AG08396 (cell line): ENCODE measurements at regions not wholly inside any gene's neighbourhood (a gene's known extent, or its start where the extent isn't known, plus 50 kb on each side); places are given as distances from the start of the nearest gene placed in this dataset.

ENCODE experiments used
- DNase-seq: peaks from one replicate; pipeline ENCODE4 v3.0.0; 2012; ENCODE audit warnings: low spot score, mixed read lengths

GRCh38 chrX:20521222-20521621, 254.5 kb upstream of the RPS6KA3 start:
- DNase-seq = no peak

GRCh38 chrX:20519826-20520225, 253.1 kb upstream of the RPS6KA3 start:
- DNase-seq = no peak

DNA sequence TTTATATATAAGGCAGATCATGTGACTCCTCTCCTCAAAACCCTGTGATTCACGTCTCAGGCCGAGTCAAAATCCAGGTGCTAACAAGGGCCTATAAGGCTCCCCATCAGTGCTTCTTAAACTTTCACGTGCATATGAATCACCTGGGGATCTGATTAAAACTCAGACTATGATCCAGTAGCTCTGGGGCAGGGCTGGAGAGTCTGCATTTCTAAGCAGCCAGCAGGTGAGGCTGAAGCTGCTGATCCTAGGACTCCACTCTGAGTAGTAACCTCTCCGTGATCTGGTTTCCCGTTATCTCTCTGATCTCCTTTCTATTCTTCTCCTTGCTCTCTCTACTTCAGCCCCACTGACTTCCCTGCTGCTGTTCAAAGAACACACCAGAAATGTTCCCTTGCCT, 252.4 kb upstream of the RPS6KA3 start:
- DNase-seq = no peak

DNA sequence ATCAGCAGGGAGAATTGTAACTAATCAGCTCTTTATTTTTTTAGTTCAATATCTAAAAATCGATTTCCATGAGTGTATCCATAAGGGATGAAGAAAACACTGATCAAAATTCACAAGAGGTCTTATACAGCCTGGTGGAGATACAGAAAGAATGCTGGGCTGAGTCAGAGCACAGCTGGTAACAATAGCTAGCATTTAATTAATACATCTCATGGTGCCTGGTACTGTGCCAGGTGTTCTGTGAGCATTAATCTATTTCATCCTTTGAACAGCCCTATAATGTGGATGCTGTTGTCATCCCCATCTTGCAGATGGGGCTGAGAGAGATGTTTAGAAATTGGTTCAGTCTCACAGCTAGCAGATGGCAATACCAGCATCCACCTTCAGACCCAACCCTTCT, 250.9 kb upstream of the RPS6KA3 start:
- DNase-seq = no peak

GRCh38 chrX:20515841-20516461, 249.2 kb upstream of the RPS6KA3 start:
- DNase-seq = peak; percentile 29

DNA sequence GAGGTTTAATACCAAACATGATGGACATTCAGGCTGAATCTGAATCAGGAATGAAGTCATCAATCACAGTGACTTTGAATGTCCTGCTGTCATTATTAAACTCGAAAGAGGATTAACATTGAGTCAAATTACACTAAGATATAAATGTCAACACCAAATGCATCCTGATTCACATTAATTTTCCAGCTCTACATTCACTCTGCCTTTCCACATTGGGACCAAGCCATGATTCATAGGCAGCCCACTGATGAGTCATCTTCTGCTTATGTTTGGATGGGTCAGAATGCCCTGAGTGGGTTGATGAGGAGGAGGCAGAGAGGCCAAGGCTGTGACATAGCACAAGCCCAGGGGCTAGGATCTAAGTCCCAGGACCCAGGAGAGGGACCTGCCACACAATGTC, 247.6 kb upstream of the RPS6KA3 start:
- peak; percentile 47 for DNase-seq

GRCh38 chrX:20513185-20513584, 246.5 kb upstream of the RPS6KA3 start:
- DNase-seq = no peak

DNA sequence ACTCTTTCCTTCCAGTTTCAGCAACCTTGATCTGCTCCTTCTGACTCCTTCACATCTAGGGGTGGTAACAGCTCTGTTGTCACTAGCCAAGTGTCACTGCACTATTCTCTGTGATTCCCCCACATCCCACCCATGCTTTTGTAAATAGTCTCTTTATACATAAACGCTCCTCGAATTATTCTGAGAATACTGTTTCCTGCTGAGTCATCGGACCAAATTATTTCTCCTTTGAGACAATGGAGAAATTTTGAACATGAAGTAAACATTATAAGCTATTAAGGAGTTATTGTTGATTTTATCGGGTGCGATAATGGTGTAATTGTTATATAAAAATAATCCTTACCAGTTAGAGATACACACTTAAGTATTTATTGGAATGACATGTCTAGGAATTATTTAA, 245.1 kb upstream of the RPS6KA3 start:
- DNase-seq = no peak

- DNase-seq = no peak
These were observed 241.4 kb upstream of the RPS6KA3 start for GRCh38 chrX:20507901-20508620.

- DNase-seq = no peak
These were observed 240.0 kb upstream of the RPS6KA3 start for GRCh38 chrX:20506739-20507138.

DNA sequence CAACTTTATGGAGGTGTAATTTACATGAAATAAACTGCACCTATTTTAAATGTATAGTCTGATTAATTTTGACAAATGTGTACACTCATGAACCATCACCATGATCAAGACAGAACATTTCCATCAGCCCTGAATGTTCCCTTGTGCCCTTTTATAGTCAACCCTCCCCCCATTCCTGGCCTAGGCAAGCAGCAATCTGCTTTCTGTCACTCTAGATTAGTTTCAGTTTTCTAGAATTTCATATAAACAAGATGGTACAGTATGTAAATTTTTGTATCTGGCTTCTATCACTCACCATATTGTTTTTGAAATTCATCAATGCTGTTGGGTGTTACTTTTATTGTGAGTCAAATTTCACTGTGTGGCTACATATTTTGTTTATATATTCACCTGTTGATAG, 234.2 kb upstream of the RPS6KA3 start:
- no peak for DNase-seq

DNA sequence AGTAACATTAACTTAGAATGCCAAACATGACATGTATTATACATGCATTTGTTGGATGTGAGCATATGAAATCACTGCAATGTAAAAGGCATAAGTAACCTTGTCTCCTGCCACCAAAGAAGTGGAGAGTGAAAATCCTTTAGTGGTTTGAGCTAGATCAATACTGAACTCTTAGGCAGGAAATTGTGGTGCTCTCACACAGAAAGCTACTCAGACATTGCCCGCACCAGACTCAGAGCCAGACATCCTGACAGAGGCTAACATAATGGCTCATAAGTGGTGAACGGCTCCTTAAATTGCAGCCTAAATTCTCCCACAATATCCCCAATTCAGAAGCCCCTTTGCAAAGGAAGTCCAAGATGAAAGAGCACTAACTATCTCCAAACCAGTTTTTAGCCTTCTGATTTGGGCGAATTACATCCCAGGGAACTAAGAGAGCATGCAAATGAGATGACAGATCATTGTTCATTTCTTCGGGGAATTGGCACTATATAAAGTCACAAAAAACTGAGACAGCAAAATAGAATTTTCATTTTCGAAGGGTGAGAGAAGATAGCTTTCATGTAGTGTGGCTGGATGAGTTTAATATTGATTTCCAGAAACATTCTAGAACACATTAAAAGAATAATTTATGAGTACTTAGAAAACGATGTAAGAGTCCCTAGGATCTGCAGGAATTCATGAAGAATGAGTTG, 233.6 kb upstream of the RPS6KA3 start:
- no peak for DNase-seq

- no peak for DNase-seq
These were observed 233.1 kb upstream of the RPS6KA3 start for GRCh38 chrX:20499763-20500162.

DNA sequence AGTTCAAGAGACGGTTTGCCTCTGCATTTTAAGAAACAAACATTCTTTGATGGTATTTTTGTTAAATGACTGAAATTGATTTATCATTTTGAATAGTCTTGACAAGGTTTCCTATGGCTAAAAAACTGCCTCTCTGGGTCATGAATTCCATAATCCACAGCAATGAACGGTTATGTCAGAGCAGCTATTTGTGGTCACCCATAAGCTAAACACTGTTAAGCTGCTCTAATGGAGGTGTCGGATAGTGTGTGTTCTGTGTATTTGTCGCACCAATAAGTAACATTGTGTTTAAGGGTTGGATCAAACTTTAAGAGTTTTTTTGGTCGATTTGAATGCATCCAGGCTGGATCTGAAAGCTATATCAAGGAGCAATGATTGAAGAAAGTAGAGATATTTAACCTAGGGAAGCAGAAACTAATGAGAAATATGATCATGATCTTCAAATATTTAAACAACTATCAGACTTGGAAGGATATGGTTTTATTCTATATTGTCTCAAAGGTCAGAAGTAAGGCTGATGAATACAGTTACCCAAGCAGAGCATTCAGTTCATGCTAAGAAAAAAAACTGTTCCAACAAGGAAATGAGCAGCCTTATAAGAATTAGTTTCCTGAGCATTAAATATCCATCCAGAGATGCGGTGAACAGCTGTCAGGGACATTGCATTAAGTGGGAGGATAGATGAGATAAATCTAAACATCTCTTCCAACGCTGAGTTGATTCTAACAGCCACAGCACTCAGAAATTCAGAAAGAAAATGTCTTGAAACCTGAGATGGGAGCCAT, 232.3 kb upstream of the RPS6KA3 start:
- no peak for DNase-seq

- DNase-seq = no peak
These were observed 228.9 kb upstream of the RPS6KA3 start for GRCh38 chrX:20495575-20495974.

- DNase-seq = no peak
These were observed 221.8 kb upstream of the RPS6KA3 start for GRCh38 chrX:20488473-20488872.

DNA sequence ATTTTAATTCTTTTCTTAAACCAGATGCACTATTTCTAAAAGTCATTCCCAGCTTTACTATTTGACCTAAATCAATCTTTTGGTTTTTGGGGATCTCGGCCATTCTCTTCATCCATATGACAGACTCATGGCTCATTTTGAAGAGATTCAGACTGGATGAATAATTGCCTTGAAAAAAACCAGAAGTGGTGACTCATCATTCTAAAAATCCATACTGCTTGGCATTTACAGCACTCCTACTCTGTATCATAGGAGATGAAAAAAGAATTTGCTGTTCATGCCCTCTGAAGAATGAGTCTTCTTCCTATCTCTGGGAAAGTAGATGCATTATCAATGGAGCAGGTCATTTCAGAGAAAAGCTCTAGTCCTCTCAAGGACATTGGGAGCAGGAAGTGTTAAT, 220.5 kb upstream of the RPS6KA3 start:
- no peak for DNase-seq

DNA sequence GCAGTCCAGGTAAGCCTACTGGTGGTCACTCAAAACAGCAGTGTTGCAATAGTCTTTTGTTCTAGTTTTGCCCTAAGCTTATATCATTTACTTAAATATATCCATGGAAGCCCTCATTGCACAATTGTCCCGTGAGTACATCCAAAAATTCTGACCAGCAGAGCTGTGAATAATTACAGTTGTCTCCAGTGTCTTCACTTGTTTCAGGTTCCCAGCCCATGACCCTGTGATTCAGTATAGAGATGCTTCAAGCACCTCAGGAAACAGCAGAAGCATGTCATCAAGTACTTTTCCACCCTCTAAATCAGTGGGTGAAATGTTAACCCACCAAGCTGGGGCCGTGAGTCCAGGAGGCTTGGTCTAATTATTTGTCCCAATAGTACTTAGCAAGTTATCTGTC, 214.9 kb upstream of the RPS6KA3 start:
- no peak for DNase-seq

DNA sequence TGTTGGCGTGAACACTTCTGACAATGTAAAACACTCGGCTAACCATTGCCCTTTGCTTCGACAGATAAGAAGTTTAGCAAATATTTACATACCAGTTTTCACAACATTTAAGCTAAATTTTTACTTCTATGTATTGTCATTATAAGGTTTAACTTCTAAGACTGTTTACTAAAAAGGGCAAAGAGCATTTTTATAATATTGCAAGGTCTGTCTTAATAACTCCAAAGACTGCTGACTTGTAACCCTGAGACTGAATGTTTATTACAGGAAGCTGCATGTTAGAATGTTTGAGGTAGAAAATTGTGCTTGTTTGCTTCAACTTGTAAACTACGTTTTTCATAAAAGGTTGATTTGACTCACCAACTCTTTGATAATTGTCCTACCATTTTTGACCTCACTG, 213.2 kb upstream of the RPS6KA3 start:
- DNase-seq = no peak

DNA sequence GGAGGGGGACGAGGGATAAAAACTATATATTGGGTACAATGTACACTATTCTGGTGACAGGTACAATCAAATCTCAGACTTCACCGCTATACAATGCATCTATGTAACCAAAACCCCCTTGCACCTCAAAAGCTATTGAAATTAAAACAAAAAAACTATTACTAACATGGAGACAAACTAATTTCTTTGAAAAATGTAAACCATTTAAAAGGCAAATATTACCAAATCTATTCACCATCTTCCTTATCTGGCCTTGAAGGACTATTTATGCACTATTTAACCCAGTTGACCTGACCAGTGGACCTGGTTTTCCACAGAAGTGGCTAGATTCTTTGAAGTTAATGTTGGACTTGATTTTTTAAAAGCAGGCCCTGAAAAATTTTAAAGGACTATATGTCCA, 212.3 kb upstream of the RPS6KA3 start:
- no peak for DNase-seq

- no peak for DNase-seq
These were observed 211.3 kb upstream of the RPS6KA3 start for GRCh38 chrX:20477836-20478524.

GRCh38 chrX:20477219-20477618, 210.5 kb upstream of the RPS6KA3 start:
- no peak for DNase-seq
